ENCODE measurements at regions not wholly inside any gene's neighbourhood (a gene's known extent, or its start where the extent isn't known, plus 50 kb on each side); places are given as distances from the start of the nearest gene placed in this dataset.

GRCh38 chr18:27242392-27243047, 57.4 kb upstream of the CHST9 start:
- no peak for DNase-seq (ENCODE audit: low read depth)
- no peak for TF ChIP-seq CTCF (IDR thresholded peaks at IDR 0.05; ENCODE audit: insufficient read depth, low read depth, low read length, missing control alignments)
- no peak overlapping the region for H3K4me3 ChIP-seq (ENCODE audit: low read depth, low read length)

GRCh38 chr18:27240383-27240782, 55.3 kb upstream of the CHST9 start:
- no peak for TF ChIP-seq CTCF (IDR thresholded peaks at IDR 0.05; ENCODE audit: insufficient read depth, low read depth, low read length, missing control alignments)
- no peak for DNase-seq (ENCODE audit: low read depth)

GRCh38 chr18:27239669-27240068, 54.6 kb upstream of the CHST9 start:
- DNase-seq (ENCODE audit: low read depth): no peak
- TF ChIP-seq CTCF (IDR thresholded peaks at IDR 0.05; ENCODE audit: insufficient read depth, low read depth, low read length, missing control alignments): no peak
- H3K4me3 ChIP-seq (ENCODE audit: low read depth, low read length): no peak overlapping the region

More at GRCh38 chr18:27240383-27240782, 55.3 kb upstream of the CHST9 start:
- no peak overlapping the region for H3K4me3 ChIP-seq (ENCODE audit: low read depth, low read length)

- DNase-seq (ENCODE audit: low read depth): no peak
- TF ChIP-seq CTCF (IDR thresholded peaks at IDR 0.05; ENCODE audit: insufficient read depth, low read depth, low read length, missing control alignments): no peak
- no peak overlapping the region for H3K4me3 ChIP-seq (ENCODE audit: low read depth, low read length)
Measured at GRCh38 chr18:27235218-27235870, 50.2 kb upstream of the CHST9 start.
